ENCODE measurements at regions not wholly inside any gene's neighbourhood (a gene's known extent, or its start where the extent isn't known, plus 50 kb on each side); places are given as distances from the start of the nearest gene placed in this dataset.

DNA sequence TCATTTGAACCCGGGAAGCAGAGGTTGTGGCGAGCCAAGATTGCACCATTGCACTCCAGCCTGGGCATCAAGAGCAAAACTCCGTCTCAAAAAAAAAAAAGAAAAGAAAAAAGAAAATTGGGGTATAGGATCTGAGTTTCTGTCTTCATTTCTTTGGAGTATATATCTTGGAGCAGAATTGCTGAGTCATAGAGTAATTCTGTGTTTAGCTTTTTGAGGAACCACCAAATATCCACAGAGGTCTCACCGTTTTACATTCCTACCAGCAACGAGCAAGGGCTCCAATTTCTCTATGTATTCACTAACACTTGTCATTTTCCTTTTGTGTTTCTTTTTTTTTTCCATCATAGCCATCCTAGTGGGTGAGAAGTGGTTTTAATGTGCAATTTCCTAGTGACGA is 87.6 kb upstream of the TEX51 start:
- TF ChIP-seq ZBTB7A (IDR thresholded peaks at IDR 0.05; ENCODE audit: low read depth) (no peak), FOXM1 (IDR thresholded peaks at IDR 0.05; ENCODE audit: borderline replicate concordance, low read depth) (no peak), EP300 (IDR thresholded peaks at IDR 0.05; ENCODE audit: borderline replicate concordance) (no peak), EGR1 (IDR thresholded peaks at IDR 0.05) (no peak), CREB1 (IDR thresholded peaks at IDR 0.05; ENCODE audit: low read depth) (no peak), YY1 (IDR thresholded peaks at IDR 0.05; ENCODE audit: low read depth) (no peak), TAF1 (IDR thresholded peaks at IDR 0.05; ENCODE audit: low read depth) (no peak), TCF12 (IDR thresholded peaks at IDR 0.05; ENCODE audit: low read depth) (no peak), CEBPB (IDR thresholded peaks at IDR 0.05) (no peak), TEAD4 (IDR thresholded peaks at IDR 0.05) (no peak), NFIC (IDR thresholded peaks at IDR 0.05) (no peak), RAD21 (IDR thresholded peaks at IDR 0.05; ENCODE audit: low read depth) (no peak)
- TF ChIP-seq, protein P1, sequence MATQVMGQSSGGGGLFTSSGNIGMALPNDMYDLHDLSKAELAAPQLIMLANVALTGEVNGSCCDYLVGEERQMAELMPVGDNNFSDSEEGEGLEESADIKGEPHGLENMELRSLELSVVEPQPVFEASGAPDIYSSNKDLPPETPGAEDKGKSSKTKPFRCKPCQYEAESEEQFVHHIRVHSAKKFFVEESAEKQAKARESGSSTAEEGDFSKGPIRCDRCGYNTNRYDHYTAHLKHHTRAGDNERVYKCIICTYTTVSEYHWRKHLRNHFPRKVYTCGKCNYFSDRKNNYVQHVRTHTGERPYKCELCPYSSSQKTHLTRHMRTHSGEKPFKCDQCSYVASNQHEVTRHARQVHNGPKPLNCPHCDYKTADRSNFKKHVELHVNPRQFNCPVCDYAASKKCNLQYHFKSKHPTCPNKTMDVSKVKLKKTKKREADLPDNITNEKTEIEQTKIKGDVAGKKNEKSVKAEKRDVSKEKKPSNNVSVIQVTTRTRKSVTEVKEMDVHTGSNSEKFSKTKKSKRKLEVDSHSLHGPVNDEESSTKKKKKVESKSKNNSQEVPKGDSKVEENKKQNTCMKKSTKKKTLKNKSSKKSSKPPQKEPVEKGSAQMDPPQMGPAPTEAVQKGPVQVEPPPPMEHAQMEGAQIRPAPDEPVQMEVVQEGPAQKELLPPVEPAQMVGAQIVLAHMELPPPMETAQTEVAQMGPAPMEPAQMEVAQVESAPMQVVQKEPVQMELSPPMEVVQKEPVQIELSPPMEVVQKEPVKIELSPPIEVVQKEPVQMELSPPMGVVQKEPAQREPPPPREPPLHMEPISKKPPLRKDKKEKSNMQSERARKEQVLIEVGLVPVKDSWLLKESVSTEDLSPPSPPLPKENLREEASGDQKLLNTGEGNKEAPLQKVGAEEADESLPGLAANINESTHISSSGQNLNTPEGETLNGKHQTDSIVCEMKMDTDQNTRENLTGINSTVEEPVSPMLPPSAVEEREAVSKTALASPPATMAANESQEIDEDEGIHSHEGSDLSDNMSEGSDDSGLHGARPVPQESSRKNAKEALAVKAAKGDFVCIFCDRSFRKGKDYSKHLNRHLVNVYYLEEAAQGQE (IDR thresholded peaks at IDR 0.05; ENCODE audit: low read depth) = no peak
- TF ChIP-seq, protein P2, sequence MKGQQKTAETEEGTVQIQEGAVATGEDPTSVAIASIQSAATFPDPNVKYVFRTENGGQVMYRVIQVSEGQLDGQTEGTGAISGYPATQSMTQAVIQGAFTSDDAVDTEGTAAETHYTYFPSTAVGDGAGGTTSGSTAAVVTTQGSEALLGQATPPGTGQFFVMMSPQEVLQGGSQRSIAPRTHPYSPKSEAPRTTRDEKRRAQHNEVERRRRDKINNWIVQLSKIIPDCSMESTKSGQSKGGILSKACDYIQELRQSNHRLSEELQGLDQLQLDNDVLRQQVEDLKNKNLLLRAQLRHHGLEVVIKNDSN (IDR thresholded peaks at IDR 0.05) = no peak
- TF ChIP-seq, protein P3, sequence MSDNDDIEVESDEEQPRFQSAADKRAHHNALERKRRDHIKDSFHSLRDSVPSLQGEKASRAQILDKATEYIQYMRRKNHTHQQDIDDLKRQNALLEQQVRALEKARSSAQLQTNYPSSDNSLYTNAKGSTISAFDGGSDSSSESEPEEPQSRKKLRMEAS (IDR thresholded peaks at IDR 0.05) = no peak

GRCh38 chr2:126817172-126817571 is 81.5 kb upstream of the TEX51 start:
- TF ChIP-seq RAD21 (IDR thresholded peaks at IDR 0.05; ENCODE audit: low read depth) = no peak
- no peak for TF ChIP-seq ZBTB7A (IDR thresholded peaks at IDR 0.05; ENCODE audit: low read depth)
- no peak for TF ChIP-seq FOXM1 (IDR thresholded peaks at IDR 0.05; ENCODE audit: borderline replicate concordance, low read depth)
- TF ChIP-seq EP300 (IDR thresholded peaks at IDR 0.05; ENCODE audit: borderline replicate concordance) = no peak
- no peak for TF ChIP-seq TAF1 (IDR thresholded peaks at IDR 0.05; ENCODE audit: low read depth)
- TF ChIP-seq TCF12 (IDR thresholded peaks at IDR 0.05; ENCODE audit: low read depth) = no peak
- TF ChIP-seq EGR1 (IDR thresholded peaks at IDR 0.05) = no peak
- no peak for TF ChIP-seq YY1 (IDR thresholded peaks at IDR 0.05; ENCODE audit: low read depth)
- no peak for TF ChIP-seq CEBPB (IDR thresholded peaks at IDR 0.05)
- TF ChIP-seq NFIC (IDR thresholded peaks at IDR 0.05) = no peak

DNA sequence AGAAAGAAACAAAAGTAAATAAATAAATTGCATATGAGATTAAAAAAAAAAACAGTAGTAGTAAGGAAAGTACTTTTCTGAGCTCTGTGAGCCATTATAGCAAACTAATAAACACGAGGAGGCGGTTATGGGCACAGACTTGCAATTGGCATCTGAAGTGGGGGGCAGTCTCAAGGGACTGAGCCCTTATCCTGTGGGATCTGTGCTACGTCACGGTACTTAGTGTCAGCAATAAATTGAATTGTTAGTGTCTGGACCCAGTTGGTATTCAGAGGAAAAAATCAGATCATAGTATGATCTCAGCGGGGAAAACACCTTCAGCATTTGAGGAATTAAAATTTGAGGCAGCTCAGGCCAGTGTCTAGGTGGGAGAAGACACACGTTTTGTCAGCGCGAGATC is 76.6 kb upstream of the TEX51 start:
- TF ChIP-seq, protein P1 (IDR thresholded peaks at IDR 0.05; ENCODE audit: low read depth) = no peak
- TF ChIP-seq, protein P2 (IDR thresholded peaks at IDR 0.05) = no peak
- TF ChIP-seq CEBPB (IDR thresholded peaks at IDR 0.05) = no peak
- TF ChIP-seq, protein P3 (IDR thresholded peaks at IDR 0.05) = no peak
- TF ChIP-seq FOXM1 (IDR thresholded peaks at IDR 0.05; ENCODE audit: borderline replicate concordance, low read depth) = no peak
- no peak for TF ChIP-seq YY1 (IDR thresholded peaks at IDR 0.05; ENCODE audit: low read depth)
- no peak for TF ChIP-seq TAF1 (IDR thresholded peaks at IDR 0.05; ENCODE audit: low read depth)
- TF ChIP-seq TEAD4 (IDR thresholded peaks at IDR 0.05) = no peak
- no peak for TF ChIP-seq TCF12 (IDR thresholded peaks at IDR 0.05; ENCODE audit: low read depth)
- TF ChIP-seq RAD21 (IDR thresholded peaks at IDR 0.05; ENCODE audit: low read depth) = no peak
- no peak for TF ChIP-seq EGR1 (IDR thresholded peaks at IDR 0.05)
- no peak for TF ChIP-seq CREB1 (IDR thresholded peaks at IDR 0.05; ENCODE audit: low read depth)
- TF ChIP-seq NFIC (IDR thresholded peaks at IDR 0.05) = no peak
- no peak for TF ChIP-seq EP300 (IDR thresholded peaks at IDR 0.05; ENCODE audit: borderline replicate concordance)
- no peak for TF ChIP-seq ZBTB7A (IDR thresholded peaks at IDR 0.05; ENCODE audit: low read depth)

DNA sequence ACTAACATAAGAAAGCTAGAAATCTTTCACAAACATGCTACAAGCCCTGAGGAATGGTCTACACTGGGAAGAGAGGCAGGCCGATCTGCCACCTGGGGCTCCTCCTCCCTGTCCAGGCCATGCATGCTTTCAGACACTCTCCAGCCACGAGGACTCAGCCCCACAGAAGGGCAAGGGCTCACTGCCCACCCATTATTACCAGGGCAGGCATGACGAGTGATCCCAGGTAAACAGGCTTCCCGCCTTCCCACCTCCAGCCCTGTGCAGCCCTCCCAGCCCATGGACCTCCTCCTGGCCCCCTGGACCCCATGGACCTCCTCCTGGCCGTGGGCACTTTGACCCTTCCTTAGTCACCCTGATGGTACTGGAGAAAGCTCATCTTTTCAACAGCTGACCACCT is 75.8 kb upstream of the TEX51 start:
- TF ChIP-seq TEAD4 (IDR thresholded peaks at IDR 0.05) (no peak), ZBTB7A (IDR thresholded peaks at IDR 0.05; ENCODE audit: low read depth) (no peak), RAD21 (IDR thresholded peaks at IDR 0.05; ENCODE audit: low read depth) (no peak), TAF1 (IDR thresholded peaks at IDR 0.05; ENCODE audit: low read depth) (no peak), TCF12 (IDR thresholded peaks at IDR 0.05; ENCODE audit: low read depth) (no peak)
- TF ChIP-seq, protein P1 (IDR thresholded peaks at IDR 0.05; ENCODE audit: low read depth) = no peak

All from Ishikawa (cell line).